C4-2B (cell line): ENCODE measurements at regions not wholly inside any gene's neighbourhood (a gene's known extent, or its start where the extent isn't known, plus 50 kb on each side); places are given as distances from the start of the nearest gene placed in this dataset.

Source experiments
- H3K27ac ChIP-seq: fragments of 450-650 bp; 2 replicates; pipeline ENCODE4 v1.5.1; 2017
- ZFX ChIP-seq: fragments of 450-650 bp; IDR thresholded peaks from 2 replicates; pipeline ENCODE4 v1.6.1; 2017
- TF ChIP-seq, protein P1 (sequence below): fragments of 450-650 bp; conservative IDR thresholded peaks from 2 replicates; pipeline ENCODE4 v1.5.1; 2017; ENCODE audit warnings: mild to moderate bottlenecking

DNA sequence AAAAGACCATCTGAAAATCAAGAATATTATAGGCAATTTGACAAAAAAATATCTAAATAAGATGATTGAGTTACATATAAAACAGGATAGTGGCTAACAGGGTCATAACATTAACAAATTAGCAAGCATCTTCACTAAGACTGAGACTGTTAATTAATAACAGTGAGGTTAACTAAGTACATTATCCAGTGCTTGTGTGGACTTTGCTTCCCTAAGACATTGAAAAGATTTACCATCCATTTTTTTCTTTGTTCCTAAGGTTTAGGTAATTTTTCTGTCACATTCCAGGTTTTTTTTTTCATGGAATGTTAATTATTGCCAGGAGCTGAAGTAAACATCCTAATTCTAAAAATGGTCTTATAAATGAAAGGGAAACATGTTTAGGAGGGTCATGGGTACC, 227.6 kb downstream of the ANKRD7 start:
- H3K27ac ChIP-seq = no peak overlapping the region
- no peak for TF ChIP-seq ZFX
- TF ChIP-seq, protein P1, sequence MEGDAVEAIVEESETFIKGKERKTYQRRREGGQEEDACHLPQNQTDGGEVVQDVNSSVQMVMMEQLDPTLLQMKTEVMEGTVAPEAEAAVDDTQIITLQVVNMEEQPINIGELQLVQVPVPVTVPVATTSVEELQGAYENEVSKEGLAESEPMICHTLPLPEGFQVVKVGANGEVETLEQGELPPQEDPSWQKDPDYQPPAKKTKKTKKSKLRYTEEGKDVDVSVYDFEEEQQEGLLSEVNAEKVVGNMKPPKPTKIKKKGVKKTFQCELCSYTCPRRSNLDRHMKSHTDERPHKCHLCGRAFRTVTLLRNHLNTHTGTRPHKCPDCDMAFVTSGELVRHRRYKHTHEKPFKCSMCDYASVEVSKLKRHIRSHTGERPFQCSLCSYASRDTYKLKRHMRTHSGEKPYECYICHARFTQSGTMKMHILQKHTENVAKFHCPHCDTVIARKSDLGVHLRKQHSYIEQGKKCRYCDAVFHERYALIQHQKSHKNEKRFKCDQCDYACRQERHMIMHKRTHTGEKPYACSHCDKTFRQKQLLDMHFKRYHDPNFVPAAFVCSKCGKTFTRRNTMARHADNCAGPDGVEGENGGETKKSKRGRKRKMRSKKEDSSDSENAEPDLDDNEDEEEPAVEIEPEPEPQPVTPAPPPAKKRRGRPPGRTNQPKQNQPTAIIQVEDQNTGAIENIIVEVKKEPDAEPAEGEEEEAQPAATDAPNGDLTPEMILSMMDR = no peak

DNA sequence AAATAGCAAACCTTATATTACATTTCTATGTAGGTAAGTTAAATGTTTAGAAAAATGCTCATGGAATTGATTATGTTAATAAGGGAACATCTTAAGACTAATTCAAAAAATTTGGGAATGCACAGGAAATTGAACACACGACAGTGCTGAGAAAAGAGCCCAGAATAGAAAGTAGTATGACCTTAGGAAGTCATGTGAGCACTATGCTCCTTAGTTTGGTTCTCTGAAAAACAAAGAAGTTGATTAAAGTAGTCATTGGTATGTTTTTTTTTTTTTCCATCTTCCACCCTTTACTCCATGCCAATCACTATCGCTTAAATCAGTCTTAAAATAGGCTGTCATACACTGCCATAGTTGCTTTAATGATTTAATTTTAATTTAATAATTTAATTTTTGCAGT, 242.9 kb downstream of the ANKRD7 start:
- no peak for TF ChIP-seq ZFX
- TF ChIP-seq, protein P1 = no peak
- no peak overlapping the region for H3K27ac ChIP-seq

DNA sequence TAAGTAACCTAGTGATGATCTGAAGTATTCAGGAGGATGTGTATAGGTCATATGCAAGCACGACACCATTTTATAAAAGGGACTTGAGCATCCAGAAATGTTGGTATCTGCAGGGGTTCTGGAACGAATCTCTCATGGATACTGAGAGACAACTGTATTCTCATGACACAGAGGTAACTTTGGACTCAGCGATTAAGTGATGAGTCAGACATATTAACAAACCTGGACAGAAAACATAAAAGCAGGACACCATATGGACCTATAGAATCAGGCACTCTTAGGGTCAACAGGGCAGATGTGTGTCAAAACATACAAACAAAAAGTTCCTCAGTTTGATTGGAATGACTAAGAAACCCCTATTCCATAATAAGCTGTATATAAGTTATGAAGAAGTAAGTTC, 248.1 kb downstream of the ANKRD7 start:
- TF ChIP-seq, protein P1 = no peak
- TF ChIP-seq ZFX = no peak
- no peak overlapping the region for H3K27ac ChIP-seq

DNA sequence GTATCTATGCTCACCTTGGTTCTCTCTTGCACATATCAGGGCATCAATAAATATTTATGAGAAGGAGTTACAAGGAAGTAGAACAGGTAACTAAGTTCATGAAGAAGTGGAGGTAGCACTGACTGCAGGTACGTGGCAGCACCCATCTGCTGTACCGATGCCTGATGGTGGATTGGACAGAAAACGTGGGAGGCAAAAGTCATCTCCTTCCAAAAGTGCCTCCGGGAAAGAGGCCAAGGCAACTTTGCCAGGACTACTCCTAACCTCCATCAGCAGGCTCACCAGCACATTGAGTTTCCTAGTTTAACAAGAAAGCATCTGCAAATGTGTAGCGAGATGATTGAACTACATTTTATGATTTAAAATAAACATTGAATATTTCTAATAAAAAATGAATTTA, 248.8 kb downstream of the ANKRD7 start:
- H3K27ac ChIP-seq = no peak overlapping the region
- no peak for TF ChIP-seq ZFX
- TF ChIP-seq, protein P1 = no peak

DNA sequence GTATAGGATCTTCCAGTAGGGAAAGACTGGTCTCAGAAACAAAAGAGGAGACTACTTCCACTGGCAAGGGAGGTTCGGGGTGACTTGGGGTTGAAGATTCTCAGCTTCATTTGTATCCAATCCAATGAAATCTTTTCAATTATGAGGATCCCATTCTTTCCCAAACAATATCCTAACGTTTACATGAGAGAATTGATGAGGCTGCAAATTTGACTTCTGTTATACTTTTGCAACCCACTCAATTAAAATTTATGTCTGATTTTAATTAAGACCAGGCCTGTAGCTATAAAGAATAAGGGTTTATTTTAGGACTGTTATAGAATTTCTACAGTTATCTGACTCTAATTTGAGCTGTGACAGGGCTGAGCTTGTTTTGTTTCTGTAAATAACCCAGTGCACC, 251.5 kb downstream of the ANKRD7 start:
- TF ChIP-seq ZFX = no peak
- TF ChIP-seq, protein P1 = no peak
- no peak overlapping the region for H3K27ac ChIP-seq

DNA sequence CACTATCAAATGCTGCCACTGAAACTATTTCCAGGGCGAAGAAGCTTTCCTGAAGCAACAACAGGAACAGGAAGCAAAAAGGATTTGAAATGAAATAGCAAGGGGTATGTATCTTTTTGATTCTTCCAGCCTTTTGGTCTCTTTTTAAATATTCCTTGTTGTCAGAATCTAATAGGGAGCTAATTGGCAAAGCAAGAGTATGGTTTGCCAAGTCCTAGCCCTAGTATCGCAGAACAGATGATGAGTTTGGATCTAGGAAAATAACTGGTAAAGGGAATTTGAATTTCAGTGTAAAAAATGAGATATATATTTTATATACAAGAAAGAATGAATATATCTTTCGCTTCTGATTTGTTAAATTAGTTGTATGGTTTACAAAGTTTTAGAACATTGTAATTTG, 252.5 kb downstream of the ANKRD7 start:
- no peak for TF ChIP-seq ZFX
- TF ChIP-seq, protein P1 = no peak
- no peak overlapping the region for H3K27ac ChIP-seq

DNA sequence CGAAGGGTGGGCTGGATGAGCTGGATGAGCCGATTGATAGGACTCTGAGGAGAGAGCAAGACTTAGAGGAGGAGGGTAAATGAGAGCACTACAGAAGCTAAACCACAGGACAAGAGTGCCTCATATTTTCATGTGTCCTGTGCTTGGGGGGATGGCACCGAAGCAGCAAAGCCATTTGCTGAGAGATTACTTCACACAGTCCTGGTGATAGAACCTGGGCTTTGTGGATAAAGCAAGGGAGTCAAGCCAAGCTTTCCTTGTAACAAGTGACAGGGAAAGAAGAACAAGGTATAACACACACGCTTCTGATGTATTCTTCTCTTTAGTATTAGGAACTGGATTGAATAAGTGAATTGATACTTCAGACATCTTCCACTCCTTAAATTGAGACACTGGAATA, 253.7 kb downstream of the ANKRD7 start:
- no peak overlapping the region for H3K27ac ChIP-seq
- TF ChIP-seq, protein P1 = no peak
- no peak for TF ChIP-seq ZFX
